CD4-positive, alpha-beta T cell (primary cell): ENCODE measurements at regions not wholly inside any gene's neighbourhood (a gene's known extent, or its start where the extent isn't known, plus 50 kb on each side); places are given as distances from the start of the nearest gene placed in this dataset.

ENCODE experiments used
- ATAC-seq: fragments of 200-7000 bp; cut with Tn5 transposase; one replicate; pipeline ENCODE4 v1.10.0; 2022; ENCODE audit warnings: mild to moderate bottlenecking; ENCODE audit not compliant: poor library complexity
- CTCF ChIA-PET: fragments of 350-600 bp; sonication (Branson Sonifier 250); formaldehyde crosslinking; loops from one replicate; lab custom pipeline; 2021; ENCODE audit warnings: antibody characterized with exemption, inconsistent platforms; lab: Charles Lee
- POLR2A ChIA-PET: fragments of 350-600 bp; sonication (Branson Sonifier 250); formaldehyde crosslinking; loops from one replicate; lab custom pipeline; 2021; ENCODE audit warnings: antibody characterized with exemption, inconsistent platforms; lab: Charles Lee
- DNase-seq, 14 experiments: peaks; one replicate each; pipeline ENCODE4 v3.0.0-alpha.2; 2013 to 2020; ENCODE audit warnings: mixed read lengths in 2 of 14
- H3K27ac ChIP-seq, 2 donors: one replicate each; pipeline versions ENCODE4 v1.5.1 to v1.7.0; 2013; ENCODE audit warnings: low read length in 2 of 2, low read depth in 1 of 2, mild to moderate bottlenecking in 1 of 2
- H3K27me3 ChIP-seq, 2 experiments: 1 replicate in 1 of 2; 2 replicates in 1 of 2; pipeline versions ENCODE4 v1.6.1 to v1.7.0; 2013; ENCODE audit warnings: low read length in 2 of 2, control low read depth in 1 of 2, mild to moderate bottlenecking in 1 of 2, moderate library complexity in 1 of 2; ENCODE audit not compliant: insufficient read depth in 2 of 2, control insufficient read depth in 1 of 2
- H3K36me3 ChIP-seq: one replicate; pipeline ENCODE4 v1.6.1; 2013; ENCODE audit warnings: low read length, control low read depth; ENCODE audit not compliant: insufficient read depth
- H3K4me1 ChIP-seq: one replicate; pipeline ENCODE4 v1.6.1; 2013; ENCODE audit warnings: low read length, control low read depth; ENCODE audit not compliant: insufficient read depth
- H3K4me3 ChIP-seq: one replicate; pipeline ENCODE4 v1.5.1; 2013; ENCODE audit warnings: mild to moderate bottlenecking, low read length, moderate library complexity
- H3K9me3 ChIP-seq, 2 experiments: 1 replicate in 1 of 2; 2 replicates in 1 of 2; pipeline versions ENCODE4 v1.6.1 to v1.7.0; 2013; ENCODE audit warnings: low read length in 2 of 2, mild to moderate bottlenecking in 2 of 2, control low read depth in 1 of 2, moderate library complexity in 1 of 2; ENCODE audit not compliant: control insufficient read depth in 1 of 2, insufficient read depth in 1 of 2
- H3K27ac Mint-ChIP-seq: one replicate; pipeline ENCODE4 v1.8.0; 2020; ENCODE audit warnings: mixed read lengths
- H3K27me3 Mint-ChIP-seq: one replicate; pipeline ENCODE4 v1.8.0; 2021; ENCODE audit warnings: mixed read lengths
- H3K36me3 Mint-ChIP-seq: one replicate; pipeline ENCODE4 v1.8.0; 2021; ENCODE audit warnings: low read depth, mixed read lengths
- H3K4me1 Mint-ChIP-seq: one replicate; pipeline ENCODE4 v1.8.0; 2021; ENCODE audit warnings: low read depth, mixed read lengths
- H3K4me3 Mint-ChIP-seq: one replicate; pipeline ENCODE4 v1.8.0; 2020; ENCODE audit warnings: mild to moderate bottlenecking, mixed read lengths
- H3K9me3 Mint-ChIP-seq: one replicate; pipeline ENCODE4 v1.8.0; 2020; ENCODE audit warnings: mixed read lengths
- CTCF ChIP-seq: fragments of 200-600 bp; IDR thresholded peaks from one replicate; pipeline ENCODE4 v1.8.0; 2022; ENCODE audit warnings: antibody characterized with exemption, mild to moderate bottlenecking
- intact Hi-C, 2 experiments: fragments of 100-400 bp; cut with DNase I in 1 of 2; cut with micrococcal nuclease in 1 of 2; formaldehyde crosslinking; loops; one replicate each; pipeline versions ENCODE4 v1.15.1 to v1.9.0; 2023 to 2025; cut with DNase I, micrococcal nuclease

GRCh38 chr15:35932531-35932930 is 386.6 kb upstream of the DPH6 start:
- ChIA-PET CTCF (no interaction called here), POLR2A (no interaction called here)
- no peaks in the 10 kb centered on the region for H3K4me1 Mint-ChIP-seq
- TF ChIP-seq CTCF, result no peak
- Histone ChIP-seq H3K27ac (no peak overlapping the region), H3K9me3 (no peaks in the 10 kb centered on the region), H3K4me3 (no peak overlapping the region), H3K27me3 (no peaks in the 10 kb centered on the region), H3K36me3 (no peaks in the 10 kb centered on the region), H3K4me1 (no peaks in the 10 kb centered on the region)
- intact Hi-C loops, result no loop called here
- H3K9me3 Mint-ChIP-seq, result no peaks in the 10 kb centered on the region
- no peaks in the 10 kb centered on the region for H3K36me3 Mint-ChIP-seq
- no peaks in the 10 kb centered on the region for H3K27me3 Mint-ChIP-seq
- no peak overlapping the region for H3K27ac Mint-ChIP-seq
- no peak for DNase-seq
- no peak overlapping the region for H3K4me3 Mint-ChIP-seq
- ATAC-seq, result no peak

- DNase-seq (no peak), ATAC-seq (no peak)
- H3K36me3 Mint-ChIP-seq, result no peaks in the 10 kb centered on the region
- Histone ChIP-seq H3K27me3 (no peaks in the 10 kb centered on the region), H3K4me3 (no peak overlapping the region), H3K36me3 (no peaks in the 10 kb centered on the region), H3K27ac (no peak overlapping the region), H3K9me3 (no peaks in the 10 kb centered on the region), H3K4me1 (no peaks in the 10 kb centered on the region)
- no peaks in the 10 kb centered on the region for H3K4me1 Mint-ChIP-seq
- TF ChIP-seq CTCF, result no peak
- intact Hi-C loops, result no loop called here
- ChIA-PET POLR2A (no interaction called here), CTCF (no interaction called here)
- no peak overlapping the region for H3K27ac Mint-ChIP-seq
- no peaks in the 10 kb centered on the region for H3K27me3 Mint-ChIP-seq
- H3K9me3 Mint-ChIP-seq, result no peaks in the 10 kb centered on the region
- H3K4me3 Mint-ChIP-seq, result no peak overlapping the region
Measured at GRCh38 chr15:35933531-35933930, 387.6 kb upstream of the DPH6 start.

- H3K36me3 Mint-ChIP-seq, result no peaks in the 10 kb centered on the region
- H3K27ac ChIP-seq, result no peak overlapping the region
- H3K4me3 ChIP-seq, result no peak overlapping the region
- no peaks in the 10 kb centered on the region for H3K4me1 ChIP-seq
- no peaks in the 10 kb centered on the region for H3K27me3 ChIP-seq
- H3K36me3 ChIP-seq, result no peaks in the 10 kb centered on the region
- no peak overlapping the region for H3K4me3 Mint-ChIP-seq
- CTCF ChIA-PET, result no interaction called here
- H3K9me3 ChIP-seq, result no peaks in the 10 kb centered on the region
- no peak overlapping the region for H3K27ac Mint-ChIP-seq
- no peaks in the 10 kb centered on the region for H3K4me1 Mint-ChIP-seq
- intact Hi-C loops, result no loop called here
- no peaks in the 10 kb centered on the region for H3K27me3 Mint-ChIP-seq
- POLR2A ChIA-PET, result no interaction called here
- no peaks in the 10 kb centered on the region for H3K9me3 Mint-ChIP-seq
- no peak for TF ChIP-seq CTCF
- ATAC-seq (no peak), DNase-seq (no peak)
Measured at GRCh38 chr15:35934383-35935049, 388.6 kb upstream of the DPH6 start.
